ENCODE measurements at regions not wholly inside any gene's neighbourhood (a gene's known extent, or its start where the extent isn't known, plus 50 kb on each side); places are given as distances from the start of the nearest gene placed in this dataset.
A peak's percentile ranks its signal among the peaks of the same experiment; 100 is the strongest.

DNA sequence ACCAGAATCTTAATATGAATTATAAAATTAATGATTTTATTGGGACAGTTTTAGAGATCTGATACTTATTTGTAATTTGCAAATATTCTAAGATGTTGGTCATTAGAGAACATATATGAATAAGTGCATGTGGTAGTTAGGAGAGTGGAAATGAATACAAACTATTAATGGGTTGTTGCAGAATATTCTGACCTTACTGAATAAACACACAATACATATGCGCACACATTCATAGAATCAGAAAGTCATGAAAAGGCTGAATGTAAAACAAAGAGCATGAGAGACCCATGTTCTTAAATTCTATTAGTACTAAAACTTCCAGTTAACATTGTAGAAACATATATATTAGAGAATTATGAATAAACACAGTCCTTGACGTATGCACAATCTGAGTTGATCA lies 301.7 kb upstream of the TRAM1L1 start:
- ChIA-PET CTCF (no interaction called here), POLR2A (no interaction called here)
- H3K27ac Mint-ChIP-seq (ENCODE audit: low read depth, unreplicated experiment), result no peak overlapping the region
- no peaks in the 10 kb centered on the region for H3K36me3 Mint-ChIP-seq (ENCODE audit: insufficient read depth, unreplicated experiment)
- DNase-seq (ENCODE audit: unreplicated experiment), result no peak
- intact Hi-C loops (cut with micrococcal nuclease), result no loop called here
- no peaks in the 10 kb centered on the region for H3K9me3 Mint-ChIP-seq (ENCODE audit: unreplicated experiment)
- TF ChIP-seq, protein P1, sequence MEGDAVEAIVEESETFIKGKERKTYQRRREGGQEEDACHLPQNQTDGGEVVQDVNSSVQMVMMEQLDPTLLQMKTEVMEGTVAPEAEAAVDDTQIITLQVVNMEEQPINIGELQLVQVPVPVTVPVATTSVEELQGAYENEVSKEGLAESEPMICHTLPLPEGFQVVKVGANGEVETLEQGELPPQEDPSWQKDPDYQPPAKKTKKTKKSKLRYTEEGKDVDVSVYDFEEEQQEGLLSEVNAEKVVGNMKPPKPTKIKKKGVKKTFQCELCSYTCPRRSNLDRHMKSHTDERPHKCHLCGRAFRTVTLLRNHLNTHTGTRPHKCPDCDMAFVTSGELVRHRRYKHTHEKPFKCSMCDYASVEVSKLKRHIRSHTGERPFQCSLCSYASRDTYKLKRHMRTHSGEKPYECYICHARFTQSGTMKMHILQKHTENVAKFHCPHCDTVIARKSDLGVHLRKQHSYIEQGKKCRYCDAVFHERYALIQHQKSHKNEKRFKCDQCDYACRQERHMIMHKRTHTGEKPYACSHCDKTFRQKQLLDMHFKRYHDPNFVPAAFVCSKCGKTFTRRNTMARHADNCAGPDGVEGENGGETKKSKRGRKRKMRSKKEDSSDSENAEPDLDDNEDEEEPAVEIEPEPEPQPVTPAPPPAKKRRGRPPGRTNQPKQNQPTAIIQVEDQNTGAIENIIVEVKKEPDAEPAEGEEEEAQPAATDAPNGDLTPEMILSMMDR (IDR thresholded peaks at IDR 0.05; ENCODE audit: unreplicated experiment), result no peak
- H3K27me3 Mint-ChIP-seq (ENCODE audit: insufficient read depth, unreplicated experiment), result no peaks in the 10 kb centered on the region
- no peak overlapping the region for H3K4me3 Mint-ChIP-seq (ENCODE audit: unreplicated experiment)
- peaks cover 3% of the 10 kb centered on the region for H3K4me1 Mint-ChIP-seq (ENCODE audit: insufficient read depth, unreplicated experiment)
- no TSS peak for BruUV-seq (replicated peaks)

DNA sequence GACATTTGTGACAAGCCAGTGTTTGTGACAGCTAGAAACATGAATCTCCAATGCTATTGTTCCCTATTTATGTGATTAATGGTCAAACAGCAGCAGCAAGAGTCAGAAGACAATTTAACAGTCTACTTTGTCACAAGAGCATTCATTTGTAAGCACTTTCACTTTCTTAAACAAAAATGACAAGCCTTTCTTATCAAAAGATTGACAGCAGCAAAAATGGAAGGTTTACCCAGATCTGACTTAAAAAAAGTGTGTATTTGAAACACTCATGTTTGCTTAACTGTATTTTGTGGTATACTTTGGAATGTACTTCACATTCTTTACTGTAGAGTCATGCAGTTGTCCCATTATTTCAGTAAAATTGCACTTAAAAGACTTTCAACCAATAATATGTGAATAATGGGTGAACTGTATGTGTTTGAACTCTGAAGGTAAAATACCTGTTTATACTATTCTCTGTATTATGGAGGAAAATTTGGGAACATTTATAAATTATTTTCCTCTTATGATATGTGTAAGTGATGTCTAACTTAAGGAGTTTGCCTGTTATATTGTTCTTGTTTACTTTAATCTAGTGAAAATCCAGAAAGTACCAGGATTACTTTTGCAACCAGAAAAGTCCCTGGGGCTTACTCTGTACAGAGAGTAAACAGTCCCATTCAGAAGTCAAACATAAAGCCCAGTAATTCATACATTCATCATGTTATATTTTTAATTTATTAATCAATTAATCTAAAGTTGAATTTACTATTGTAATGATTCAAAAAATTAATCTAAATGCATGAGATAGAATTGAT lies 314.9 kb upstream of the TRAM1L1 start:
- intact Hi-C loops (cut with micrococcal nuclease), result loop anchor here (10.0 kb wide), 1 partner anchor 75 kb away; no protein-coding TSS in a partner anchor
- Mint-ChIP-seq H3K9me3 (ENCODE audit: unreplicated experiment) (no peaks in the 10 kb centered on the region), H3K36me3 (ENCODE audit: insufficient read depth, unreplicated experiment) (peaks cover 5% of the 10 kb centered on the region), H3K4me1 (ENCODE audit: insufficient read depth, unreplicated experiment) (no peaks in the 10 kb centered on the region), H3K4me3 (ENCODE audit: unreplicated experiment) (peak overlapping the region; percentile 58), H3K27me3 (ENCODE audit: insufficient read depth, unreplicated experiment) (no peaks in the 10 kb centered on the region), H3K27ac (ENCODE audit: low read depth, unreplicated experiment) (peak overlapping the region; percentile 83)
- ChIA-PET POLR2A (no interaction called here), CTCF (no interaction called here)
- peak; percentile 61 for DNase-seq (ENCODE audit: unreplicated experiment)
- TF ChIP-seq, protein P1 (IDR thresholded peaks at IDR 0.05; ENCODE audit: unreplicated experiment), result no peak
- TSS peak; percentile 95 for BruUV-seq (replicated peaks)

DNA sequence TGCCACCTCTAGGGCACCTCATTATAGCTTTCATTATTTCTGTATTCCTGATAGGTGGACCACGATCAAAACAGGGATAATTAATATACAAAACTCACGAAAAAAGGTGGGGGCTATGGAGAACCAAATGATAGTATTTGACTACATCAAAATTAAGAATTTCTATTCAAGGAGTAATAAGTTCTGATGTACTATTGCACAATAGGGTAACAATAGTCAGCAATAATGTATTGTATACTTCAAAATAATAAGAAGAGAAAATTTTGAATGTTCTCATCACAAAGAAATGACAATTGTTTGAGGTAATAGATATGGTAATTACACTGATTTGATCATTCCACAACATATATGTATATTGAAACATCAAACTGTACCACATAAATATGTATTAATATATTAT lies 327.3 kb upstream of the TRAM1L1 start:
- Mint-ChIP-seq H3K4me3 (ENCODE audit: unreplicated experiment) (no peak overlapping the region), H3K4me1 (ENCODE audit: insufficient read depth, unreplicated experiment) (peaks cover 6% of the 10 kb centered on the region), H3K9me3 (ENCODE audit: unreplicated experiment) (no peaks in the 10 kb centered on the region), H3K36me3 (ENCODE audit: insufficient read depth, unreplicated experiment) (no peaks in the 10 kb centered on the region), H3K27ac (ENCODE audit: low read depth, unreplicated experiment) (no peak overlapping the region), H3K27me3 (ENCODE audit: insufficient read depth, unreplicated experiment) (no peaks in the 10 kb centered on the region)
- BruUV-seq (replicated peaks), result no TSS peak
- DNase-seq (ENCODE audit: unreplicated experiment), result no peak
- POLR2A ChIA-PET, result no interaction called here
- CTCF ChIA-PET, result no interaction called here
- intact Hi-C loops (cut with micrococcal nuclease), result no loop called here
- TF ChIP-seq, protein P1 (IDR thresholded peaks at IDR 0.05; ENCODE audit: unreplicated experiment), result no peak

DNA sequence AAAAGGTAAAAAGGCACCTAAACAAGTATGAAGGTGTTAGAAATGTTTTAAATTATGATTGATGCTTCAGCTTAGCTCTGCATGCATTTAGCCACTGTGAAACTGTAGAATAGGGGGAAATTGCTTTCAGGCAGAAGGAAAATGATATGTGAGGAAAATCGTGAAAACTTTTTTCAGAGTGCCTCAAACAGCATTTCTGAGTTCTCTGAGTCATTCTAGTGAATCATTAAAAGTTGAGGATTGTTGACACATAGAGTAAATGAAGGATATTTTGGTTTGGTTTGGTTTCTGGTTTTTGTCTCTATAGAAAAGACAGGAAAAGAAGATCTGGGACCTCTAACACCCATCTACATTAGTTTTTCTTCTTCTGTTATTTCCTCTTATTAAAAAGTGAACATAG lies 332.5 kb upstream of the TRAM1L1 start:
- no peaks in the 10 kb centered on the region for H3K27me3 Mint-ChIP-seq (ENCODE audit: insufficient read depth, unreplicated experiment)
- H3K4me3 Mint-ChIP-seq (ENCODE audit: unreplicated experiment), result no peak overlapping the region
- intact Hi-C loops (cut with micrococcal nuclease), result no loop called here
- H3K36me3 Mint-ChIP-seq (ENCODE audit: insufficient read depth, unreplicated experiment), result no peaks in the 10 kb centered on the region
- DNase-seq (ENCODE audit: unreplicated experiment), result peak; percentile 1
- H3K27ac Mint-ChIP-seq (ENCODE audit: low read depth, unreplicated experiment), result no peak overlapping the region
- BruUV-seq (replicated peaks), result no TSS peak
- ChIA-PET POLR2A (no interaction called here), CTCF (no interaction called here)
- TF ChIP-seq, protein P1 (IDR thresholded peaks at IDR 0.05; ENCODE audit: unreplicated experiment), result no peak
- H3K4me1 Mint-ChIP-seq (ENCODE audit: insufficient read depth, unreplicated experiment), result peaks cover 10% of the 10 kb centered on the region
- no peaks in the 10 kb centered on the region for H3K9me3 Mint-ChIP-seq (ENCODE audit: unreplicated experiment)

Measured in MCF 10A (cell line).